Kidney (tissue), 13 donors: ENCODE measurements at regions not wholly inside any gene's neighbourhood (a gene's known extent, or its start where the extent isn't known, plus 50 kb on each side); places are given as distances from the start of the nearest gene placed in this dataset.
"Not testable (repeated sequence)": the region's sequence is repeated elsewhere in the genome, so short reads cannot be mapped to it uniquely, and the experiment has no call there.

Source experiments
- DNase-seq, 5 donors: peaks; one replicate each; pipeline ENCODE4 v3.0.0-alpha.2; 2013 to 2020
- FAIRE-seq: peaks from 2 replicates; lab custom pipeline; 2012; peaks lifted over from hg19 to GRCh38; lab: Jason Lieb, UNC
- H3K27ac ChIP-seq, 2 donors: one replicate each; pipeline ENCODE4 v1.7.0; 2013; ENCODE audit warnings: low read depth in 2 of 2, low read length in 2 of 2, inconsistent platforms in 1 of 2
- H3K27me3 ChIP-seq: one replicate; pipeline ENCODE4 v1.7.1; 2013; ENCODE audit warnings: low read length, inconsistent platforms; ENCODE audit not compliant: control insufficient read depth, insufficient read depth
- H3K36me3 ChIP-seq, 3 donors: one replicate each; pipeline versions ENCODE4 v1.7.0 to v1.7.1; 2013; ENCODE audit warnings: low read length in 3 of 3, control low read depth in 1 of 3, inconsistent platforms in 1 of 3; ENCODE audit not compliant: insufficient read depth in 3 of 3, control insufficient read depth in 2 of 3
- H3K4me1 ChIP-seq, 3 donors: one replicate each; pipeline versions ENCODE4 v1.7.0 to v1.7.1; 2013; ENCODE audit warnings: low read length in 3 of 3, inconsistent platforms in 1 of 3, low read depth in 1 of 3; ENCODE audit not compliant: control insufficient read depth in 2 of 3, insufficient read depth in 2 of 3
- H3K4me3 ChIP-seq, 3 donors: one replicate each; pipeline versions ENCODE4 v1.7.0 to v1.8.1; 2013; ENCODE audit warnings: low read length in 3 of 3, control low read depth in 1 of 3, inconsistent platforms in 1 of 3
- H3K9ac ChIP-seq, 3 donors: one replicate each; pipeline versions ENCODE4 v1.7.0 to v1.7.1; 2013; ENCODE audit warnings: low read length in 3 of 3, control low read depth in 1 of 3, inconsistent platforms in 1 of 3
- H3K9me3 ChIP-seq, 3 donors: one replicate each; pipeline versions ENCODE4 v1.7.0 to v1.7.1; 2013; ENCODE audit warnings: low read length in 3 of 3, control low read depth in 1 of 3, inconsistent platforms in 1 of 3; ENCODE audit not compliant: control insufficient read depth in 2 of 3, insufficient read depth in 1 of 3
- intact Hi-C: fragments of 100-400 bp; cut with DNase I; formaldehyde crosslinking; loops from one replicate; pipeline ENCODE4 v1.11.1; 2022
- TF ChIP-seq, protein P1 (sequence below): IDR thresholded peaks from 3 replicates; pipeline ENCODE4 v1.5.1; 2012; ENCODE audit warnings: mild to moderate bottlenecking, moderate library complexity, borderline replicate concordance; ENCODE audit not compliant: insufficient read depth; ENCODE audit errors: extremely low read depth
- donor health status: control.
- donor health status: control.
- donor health status: control.
- donor health status: control.
- donor health status: control.
- donor health status: DM: yes; HTN: yes; CAD: no.
- donor health status: Normal renal cell carcinoma (clear cell type).

DNA sequence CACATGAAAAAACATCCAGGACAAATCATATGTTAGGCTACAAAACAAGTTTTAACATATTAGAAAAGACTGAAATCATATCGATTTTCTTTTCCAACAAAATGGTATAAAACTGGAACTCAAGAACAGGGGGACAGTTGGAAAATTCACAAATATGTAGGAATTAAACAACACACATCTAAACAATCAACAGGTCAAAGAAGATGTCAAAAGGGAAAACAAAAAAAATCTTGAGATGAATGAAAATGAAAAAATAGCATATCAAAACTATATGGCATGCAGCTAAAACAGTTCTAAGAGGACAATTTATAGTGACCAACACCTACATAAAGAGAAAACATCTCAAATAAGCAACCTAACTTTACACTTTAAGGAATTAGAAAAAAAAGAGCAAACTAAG lies 585.3 kb downstream of the UQCRFS1 start:
- H3K36me3 ChIP-seq, result no peaks in the 10 kb centered on the region
- peaks cover 0 to 5% (median 2%) of the 10 kb centered on the region in 3 donors for H3K9me3 ChIP-seq
- TF ChIP-seq, protein P1, sequence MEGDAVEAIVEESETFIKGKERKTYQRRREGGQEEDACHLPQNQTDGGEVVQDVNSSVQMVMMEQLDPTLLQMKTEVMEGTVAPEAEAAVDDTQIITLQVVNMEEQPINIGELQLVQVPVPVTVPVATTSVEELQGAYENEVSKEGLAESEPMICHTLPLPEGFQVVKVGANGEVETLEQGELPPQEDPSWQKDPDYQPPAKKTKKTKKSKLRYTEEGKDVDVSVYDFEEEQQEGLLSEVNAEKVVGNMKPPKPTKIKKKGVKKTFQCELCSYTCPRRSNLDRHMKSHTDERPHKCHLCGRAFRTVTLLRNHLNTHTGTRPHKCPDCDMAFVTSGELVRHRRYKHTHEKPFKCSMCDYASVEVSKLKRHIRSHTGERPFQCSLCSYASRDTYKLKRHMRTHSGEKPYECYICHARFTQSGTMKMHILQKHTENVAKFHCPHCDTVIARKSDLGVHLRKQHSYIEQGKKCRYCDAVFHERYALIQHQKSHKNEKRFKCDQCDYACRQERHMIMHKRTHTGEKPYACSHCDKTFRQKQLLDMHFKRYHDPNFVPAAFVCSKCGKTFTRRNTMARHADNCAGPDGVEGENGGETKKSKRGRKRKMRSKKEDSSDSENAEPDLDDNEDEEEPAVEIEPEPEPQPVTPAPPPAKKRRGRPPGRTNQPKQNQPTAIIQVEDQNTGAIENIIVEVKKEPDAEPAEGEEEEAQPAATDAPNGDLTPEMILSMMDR, result no peak
- DNase-seq, result no peak
- no peak overlapping the region for H3K4me3 ChIP-seq
- H3K27ac ChIP-seq, result no peak overlapping the region
- H3K27me3 ChIP-seq, result no peaks in the 10 kb centered on the region
- no peak overlapping the region for H3K9ac ChIP-seq
- no peaks in the 10 kb centered on the region for H3K4me1 ChIP-seq
- no peak for FAIRE-seq
- intact Hi-C loops, result no loop called here

GRCh38 chr19:28626407-28626806 lies 586.5 kb downstream of the UQCRFS1 start:
- H3K4me1 ChIP-seq, H3K4me3 ChIP-seq, H3K9ac ChIP-seq, H3K27me3 ChIP-seq, intact Hi-C loops, H3K27ac ChIP-seq, FAIRE-seq, DNase-seq, H3K9me3 ChIP-seq, H3K36me3 ChIP-seq: not testable (repeated sequence)

DNA sequence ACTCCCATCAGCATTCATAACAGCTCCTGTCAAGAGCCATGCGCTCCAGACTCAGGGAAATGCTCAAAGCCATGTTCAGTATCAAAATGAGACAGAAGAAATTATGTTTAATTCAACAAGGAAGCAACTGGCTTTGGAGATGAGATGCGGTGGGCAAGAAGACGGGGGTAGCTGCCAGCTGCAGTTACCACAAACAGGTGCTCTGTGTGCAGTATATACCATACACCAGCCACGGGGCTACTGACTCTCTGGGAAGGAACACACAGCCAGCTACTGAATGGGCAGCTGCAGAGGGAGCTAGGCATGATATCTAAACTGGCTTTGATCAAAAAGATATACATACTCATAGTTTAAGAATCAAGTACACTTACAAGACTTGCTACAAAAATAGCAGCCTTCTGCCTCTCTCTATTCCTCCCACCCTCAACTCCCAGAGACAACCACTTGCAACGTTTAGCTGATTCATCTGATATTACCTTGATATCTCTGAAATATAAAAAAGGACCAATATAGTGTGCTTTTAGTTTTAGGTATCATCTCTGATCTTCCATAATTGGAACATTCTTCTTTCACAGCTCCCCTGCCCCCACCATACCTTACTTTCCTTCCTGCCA lies 593.0 kb downstream of the UQCRFS1 start:
- Histone ChIP-seq H3K27ac (no peak overlapping the region), H3K36me3 (no peaks in the 10 kb centered on the region), H3K9me3 (no peaks in the 10 kb centered on the region), H3K4me3 (no peak overlapping the region), H3K9ac (no peak overlapping the region), H3K4me1 (no peaks in the 10 kb centered on the region), H3K27me3 (no peaks in the 10 kb centered on the region)
- TF ChIP-seq, protein P1, result no peak
- intact Hi-C loops, result no loop called here
- FAIRE-seq (no peak), DNase-seq (no peak)

GRCh38 chr19:28618504-28618903 lies 594.4 kb downstream of the UQCRFS1 start:
- DNase-seq (no peak), FAIRE-seq (no peak)
- Histone ChIP-seq H3K4me1 (no peaks in the 10 kb centered on the region), H3K9ac (no peak overlapping the region), H3K27me3 (no peaks in the 10 kb centered on the region), H3K4me3 (no peak overlapping the region), H3K27ac (no peak overlapping the region), H3K36me3 (no peaks in the 10 kb centered on the region), H3K9me3 (no peaks in the 10 kb centered on the region)
- TF ChIP-seq, protein P1, result no peak
- intact Hi-C loops, result no loop called here
